Osteoblast (primary cell): ENCODE measurements at regions not wholly inside any gene's neighbourhood (a gene's known extent, or its start where the extent isn't known, plus 50 kb on each side); places are given as distances from the start of the nearest gene placed in this dataset.

ENCODE experiments used
- DNase-seq: peaks from one replicate; pipeline ENCODE4 v3.0.0; 2011; ENCODE audit warnings: low spot score, mixed read lengths; ENCODE audit not compliant: insufficient read length; ENCODE audit errors: missing footprints
- H2AFZ ChIP-seq: 2 replicates; pipeline ENCODE4 v1.6.0; 2011; ENCODE audit warnings: mild to moderate bottlenecking, low read length
- H3K27ac ChIP-seq: 2 replicates; pipeline ENCODE4 v1.5.1; 2011; ENCODE audit warnings: mild to moderate bottlenecking, low read depth, low read length, moderate library complexity
- H3K27me3 ChIP-seq: 2 replicates; pipeline ENCODE4 v1.6.0; 2012; ENCODE audit warnings: mild to moderate bottlenecking, control low read depth, inconsistent platforms, low read length, moderate library complexity; ENCODE audit not compliant: insufficient read depth
- H3K36me3 ChIP-seq: 2 replicates; pipeline ENCODE4 v1.5.1; 2011; ENCODE audit warnings: mild to moderate bottlenecking, low read length, control low read depth, moderate library complexity; ENCODE audit not compliant: insufficient read depth
- H3K4me1 ChIP-seq: 2 replicates; pipeline ENCODE4 v1.5.1; 2011; ENCODE audit warnings: mild to moderate bottlenecking, low read length, control low read depth, moderate library complexity; ENCODE audit not compliant: insufficient read depth
- H3K4me2 ChIP-seq: 2 replicates; pipeline ENCODE4 v1.6.0; 2011; ENCODE audit warnings: mild to moderate bottlenecking, low read length; ENCODE audit not compliant: insufficient read depth
- H3K4me3 ChIP-seq: fragments of 200-600 bp; sonication (generic); 3 replicates; pipeline ENCODE4 v1.5.1; 2012; ENCODE audit warnings: mild to moderate bottlenecking, low read length, inconsistent platforms; ENCODE audit not compliant: insufficient read depth
- H3K79me2 ChIP-seq: 2 replicates; pipeline ENCODE4 v1.6.0; 2012; ENCODE audit warnings: mild to moderate bottlenecking, low read length, control low read depth, inconsistent platforms; ENCODE audit not compliant: insufficient read depth
- H3K9me3 ChIP-seq: 2 replicates; pipeline ENCODE4 v1.5.1; 2011; ENCODE audit warnings: low read depth, low read length, control low read depth
- H4K20me1 ChIP-seq: 2 replicates; pipeline ENCODE4 v1.6.0; 2012; ENCODE audit warnings: mild to moderate bottlenecking, low read length, control low read depth; ENCODE audit not compliant: insufficient read depth
- TF ChIP-seq, protein P1 (sequence below): IDR thresholded peaks from 2 replicates; pipeline ENCODE4 v1.5.1; 2011; ENCODE audit warnings: mild to moderate bottlenecking, low read depth, low read length, moderate library complexity; ENCODE audit errors: extremely low read depth

- no peak overlapping the region for H2AFZ ChIP-seq
- no peaks in the 10 kb centered on the region for H3K9me3 ChIP-seq
- H3K4me1 ChIP-seq = no peaks in the 10 kb centered on the region
- no peak for DNase-seq
- H4K20me1 ChIP-seq = no peaks in the 10 kb centered on the region
- no peaks in the 10 kb centered on the region for H3K27me3 ChIP-seq
- TF ChIP-seq, protein P1, sequence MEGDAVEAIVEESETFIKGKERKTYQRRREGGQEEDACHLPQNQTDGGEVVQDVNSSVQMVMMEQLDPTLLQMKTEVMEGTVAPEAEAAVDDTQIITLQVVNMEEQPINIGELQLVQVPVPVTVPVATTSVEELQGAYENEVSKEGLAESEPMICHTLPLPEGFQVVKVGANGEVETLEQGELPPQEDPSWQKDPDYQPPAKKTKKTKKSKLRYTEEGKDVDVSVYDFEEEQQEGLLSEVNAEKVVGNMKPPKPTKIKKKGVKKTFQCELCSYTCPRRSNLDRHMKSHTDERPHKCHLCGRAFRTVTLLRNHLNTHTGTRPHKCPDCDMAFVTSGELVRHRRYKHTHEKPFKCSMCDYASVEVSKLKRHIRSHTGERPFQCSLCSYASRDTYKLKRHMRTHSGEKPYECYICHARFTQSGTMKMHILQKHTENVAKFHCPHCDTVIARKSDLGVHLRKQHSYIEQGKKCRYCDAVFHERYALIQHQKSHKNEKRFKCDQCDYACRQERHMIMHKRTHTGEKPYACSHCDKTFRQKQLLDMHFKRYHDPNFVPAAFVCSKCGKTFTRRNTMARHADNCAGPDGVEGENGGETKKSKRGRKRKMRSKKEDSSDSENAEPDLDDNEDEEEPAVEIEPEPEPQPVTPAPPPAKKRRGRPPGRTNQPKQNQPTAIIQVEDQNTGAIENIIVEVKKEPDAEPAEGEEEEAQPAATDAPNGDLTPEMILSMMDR = no peak
- no peak overlapping the region for H3K27ac ChIP-seq
- no peaks in the 10 kb centered on the region for H3K79me2 ChIP-seq
- no peak overlapping the region for H3K4me3 ChIP-seq
- no peaks in the 10 kb centered on the region for H3K36me3 ChIP-seq
- no peak overlapping the region for H3K4me2 ChIP-seq
These were observed 389.3 kb downstream of the FGF9 start for GRCh38 chr13:22060187-22060586.

GRCh38 chr13:22061371-22061805 is 390.5 kb downstream of the FGF9 start:
- no peaks in the 10 kb centered on the region for H3K4me1 ChIP-seq
- no peaks in the 10 kb centered on the region for H3K36me3 ChIP-seq
- no peak overlapping the region for H3K4me3 ChIP-seq
- no peak for DNase-seq
- H3K9me3 ChIP-seq = no peaks in the 10 kb centered on the region
- H3K27ac ChIP-seq = no peak overlapping the region
- H2AFZ ChIP-seq = no peak overlapping the region
- H3K27me3 ChIP-seq = no peaks in the 10 kb centered on the region
- H4K20me1 ChIP-seq = no peaks in the 10 kb centered on the region
- no peaks in the 10 kb centered on the region for H3K79me2 ChIP-seq
- TF ChIP-seq, protein P1 = no peak
- H3K4me2 ChIP-seq = no peak overlapping the region

DNA sequence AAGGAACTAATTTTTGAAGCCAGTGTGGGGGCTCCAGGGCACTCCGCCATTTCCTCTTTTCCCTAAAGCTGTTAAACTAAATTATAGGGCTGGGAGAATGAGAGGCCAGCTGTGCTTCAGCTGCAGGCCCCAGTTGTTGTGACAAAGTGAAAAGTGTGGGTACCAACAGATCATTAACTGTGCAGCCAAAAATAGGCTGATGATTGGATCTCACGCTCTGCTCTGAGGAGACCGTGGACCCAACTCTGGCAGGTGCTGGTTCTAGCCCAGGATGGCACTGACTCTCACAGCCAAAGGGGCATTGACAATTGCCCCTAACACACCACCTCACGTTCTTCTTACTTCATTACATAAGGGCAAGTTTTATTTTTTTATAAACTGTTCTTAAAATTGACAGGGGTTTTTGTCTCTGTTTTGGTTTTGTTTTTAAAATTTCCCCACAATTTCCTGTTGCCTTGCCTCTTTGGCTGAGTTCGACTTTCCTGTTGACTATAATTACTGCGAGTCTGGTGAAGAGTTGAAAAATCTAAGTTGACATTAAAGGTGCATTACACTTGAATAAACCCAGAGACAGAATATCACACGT is 391.0 kb downstream of the FGF9 start:
- Histone ChIP-seq H3K4me1 (no peaks in the 10 kb centered on the region), H3K27me3 (no peaks in the 10 kb centered on the region), H4K20me1 (no peaks in the 10 kb centered on the region), H3K4me2 (no peak overlapping the region), H3K79me2 (no peaks in the 10 kb centered on the region), H2AFZ (no peak overlapping the region), H3K9me3 (no peaks in the 10 kb centered on the region), H3K4me3 (no peak overlapping the region), H3K36me3 (no peaks in the 10 kb centered on the region), H3K27ac (no peak overlapping the region)
- TF ChIP-seq, protein P1 = no peak
- no peak for DNase-seq

GRCh38 chr13:22062478-22063205 is 391.8 kb downstream of the FGF9 start:
- H3K27me3 ChIP-seq = no peaks in the 10 kb centered on the region
- TF ChIP-seq, protein P1 = no peak
- H3K4me1 ChIP-seq = no peaks in the 10 kb centered on the region
- no peak overlapping the region for H3K27ac ChIP-seq
- no peaks in the 10 kb centered on the region for H4K20me1 ChIP-seq
- H3K36me3 ChIP-seq = no peaks in the 10 kb centered on the region
- H3K79me2 ChIP-seq = no peaks in the 10 kb centered on the region
- no peak overlapping the region for H2AFZ ChIP-seq
- H3K4me2 ChIP-seq = no peak overlapping the region
- no peak overlapping the region for H3K4me3 ChIP-seq
- no peak for DNase-seq
- H3K9me3 ChIP-seq = no peaks in the 10 kb centered on the region
